ENCODE measurements at regions not wholly inside any gene's neighbourhood (a gene's known extent, or its start where the extent isn't known, plus 50 kb on each side); places are given as distances from the start of the nearest gene placed in this dataset.

GRCh38 chr16:6105115-6105514, 1007.5 kb upstream of the EEF2KMT start:
- no peak for DNase-seq

DNA sequence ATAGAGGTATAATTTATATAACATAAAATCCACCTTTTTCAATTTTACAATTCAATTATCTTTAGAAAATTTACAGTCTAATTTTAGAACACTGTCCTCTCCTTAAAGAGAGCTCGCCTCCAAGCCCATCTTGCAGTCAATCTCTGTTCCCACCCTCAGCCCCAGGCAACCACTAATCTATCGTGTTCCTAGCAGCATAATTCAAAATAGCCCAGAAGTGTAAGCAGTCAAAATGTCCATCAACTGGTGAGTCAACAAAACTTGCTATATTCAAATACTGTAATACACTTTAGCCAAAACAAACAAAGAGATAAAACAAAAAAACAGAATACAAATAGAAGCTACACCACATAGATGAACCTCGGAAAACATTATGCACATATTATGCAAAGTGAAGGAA, 1006.8 kb upstream of the EEF2KMT start:
- no peak for DNase-seq

DNA sequence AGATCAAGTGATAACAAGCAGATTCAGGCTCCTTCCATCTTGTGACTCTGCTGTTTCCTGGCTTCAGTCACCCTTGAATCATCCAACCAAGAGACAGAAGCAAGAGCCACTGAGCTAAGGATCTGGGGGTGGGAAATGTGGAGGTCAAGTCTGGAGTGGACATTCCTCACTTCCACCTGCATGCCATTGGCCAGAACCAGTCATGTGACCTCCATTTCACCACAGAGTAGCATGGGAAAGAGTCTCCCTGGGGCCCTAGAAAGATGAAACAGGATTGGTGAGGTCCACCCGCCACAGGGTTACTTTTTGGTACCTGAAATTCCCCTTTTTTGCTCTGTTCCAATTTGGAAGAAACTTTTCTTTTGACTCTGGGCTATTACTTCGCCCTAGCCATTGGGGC, 1006.0 kb upstream of the EEF2KMT start:
- DNase-seq: no peak

GRCh38 chr16:6099102-6099501, 1001.5 kb upstream of the EEF2KMT start:
- no peak for DNase-seq

DNA sequence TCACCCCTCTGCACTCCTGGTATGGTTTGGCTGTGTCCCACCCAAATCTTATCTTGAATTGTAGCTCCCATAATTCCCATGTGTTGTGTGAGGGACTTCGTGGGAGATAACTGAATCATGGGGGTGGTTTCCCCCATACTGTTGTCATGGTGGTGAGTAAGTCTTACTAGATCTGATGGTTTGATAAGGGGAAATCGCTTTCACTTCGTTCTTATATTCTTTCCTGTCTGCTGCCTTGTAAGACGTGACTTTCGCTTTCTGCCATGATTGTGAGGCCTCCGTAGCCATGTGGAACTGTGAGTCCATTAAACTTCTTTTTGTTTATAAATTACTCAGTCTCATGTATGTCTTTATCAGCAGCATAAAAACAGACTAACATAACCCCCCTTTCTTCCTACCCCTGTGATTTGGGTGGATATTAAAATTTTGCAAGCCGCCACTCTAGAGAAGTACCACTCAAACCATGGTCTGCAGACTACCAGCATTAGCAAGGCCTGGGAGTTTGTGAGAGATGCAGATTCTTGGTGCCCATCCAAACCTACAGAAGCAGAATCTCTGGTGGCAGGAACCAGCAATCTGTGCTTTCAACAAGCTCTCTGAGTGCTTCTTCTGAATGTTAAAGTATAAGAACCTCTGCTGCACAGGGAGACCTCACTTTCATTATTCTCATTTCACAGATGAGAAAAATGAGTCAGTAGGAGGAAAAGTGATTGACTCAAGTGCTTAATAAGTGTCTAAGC, 999.5 kb upstream of the EEF2KMT start:
- no peak for DNase-seq

DNA sequence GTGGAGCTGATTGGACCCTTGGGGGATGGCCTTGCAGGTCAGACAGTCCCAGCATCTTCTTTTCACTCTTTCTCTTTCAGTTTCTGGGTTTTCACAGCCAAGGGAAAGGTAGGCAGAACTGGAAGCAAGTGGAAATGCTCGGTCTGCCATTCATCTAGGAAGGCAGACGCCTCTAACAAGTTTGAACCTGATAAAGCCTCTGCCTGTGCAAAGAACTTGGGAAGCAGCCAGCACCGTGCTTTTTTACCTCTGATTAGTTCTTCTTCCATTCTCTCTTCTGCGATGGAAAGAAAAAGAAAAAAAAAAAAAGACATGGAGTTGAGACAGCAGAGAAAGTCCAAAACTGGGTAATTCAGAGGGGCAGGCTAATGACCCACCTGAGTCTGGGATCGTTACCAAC, 997.8 kb upstream of the EEF2KMT start:
- DNase-seq: no peak

GRCh38 chr16:6091021-6091420, 993.4 kb upstream of the EEF2KMT start:
- DNase-seq: no peak

DNA sequence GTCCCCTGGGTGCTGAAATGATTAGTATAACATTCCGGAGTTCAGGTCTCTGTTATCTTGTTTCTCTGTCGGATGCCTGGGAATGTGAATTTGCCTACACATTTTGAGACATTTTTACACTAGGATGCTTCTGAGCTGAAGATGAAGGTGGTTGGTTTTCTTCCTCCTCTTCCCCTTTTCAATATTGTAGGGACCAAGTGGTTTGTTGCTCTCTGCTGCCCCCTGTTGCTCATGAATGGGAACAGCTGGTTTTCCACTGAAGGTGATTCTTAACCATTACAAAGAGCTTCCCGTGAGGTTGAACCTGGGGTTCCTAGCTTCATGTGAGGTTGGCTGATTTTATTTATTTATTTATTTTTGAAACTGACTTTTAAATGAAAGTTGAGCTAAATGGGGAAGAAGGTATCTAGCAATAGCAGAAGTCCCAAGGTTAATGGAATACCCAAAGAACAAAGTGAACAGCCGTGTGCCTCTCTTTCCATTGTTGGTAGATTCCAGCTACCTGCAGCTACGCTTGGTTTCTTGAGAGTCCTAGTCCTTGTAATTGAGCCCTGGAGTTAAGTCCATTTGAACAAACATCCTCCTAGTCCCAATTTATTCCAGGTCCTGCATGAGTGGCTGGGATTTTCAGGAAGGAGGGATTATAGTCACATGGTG, 983.9 kb upstream of the EEF2KMT start:
- peak in 1 of 2 donors; percentile 0 for DNase-seq

DNA sequence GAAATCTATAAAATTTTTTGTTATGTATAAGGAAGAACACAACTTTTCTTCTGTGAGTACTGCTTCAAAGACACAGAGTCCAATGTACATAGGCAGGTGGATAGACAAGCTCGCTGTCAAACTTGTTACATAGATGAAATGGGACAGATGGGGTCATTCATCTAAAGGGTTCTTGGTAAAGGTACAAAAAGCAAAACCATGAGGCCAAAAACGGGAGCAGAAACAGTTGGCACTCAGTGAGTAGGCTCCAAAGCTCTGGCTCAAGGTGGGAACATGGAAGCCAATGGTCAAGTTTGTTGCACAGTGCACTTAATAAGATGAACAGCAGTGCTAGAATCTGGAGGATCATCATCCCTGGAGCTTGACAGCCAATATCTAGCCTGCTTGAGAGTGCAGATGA, 979.0 kb upstream of the EEF2KMT start:
- no peak for DNase-seq

DNA sequence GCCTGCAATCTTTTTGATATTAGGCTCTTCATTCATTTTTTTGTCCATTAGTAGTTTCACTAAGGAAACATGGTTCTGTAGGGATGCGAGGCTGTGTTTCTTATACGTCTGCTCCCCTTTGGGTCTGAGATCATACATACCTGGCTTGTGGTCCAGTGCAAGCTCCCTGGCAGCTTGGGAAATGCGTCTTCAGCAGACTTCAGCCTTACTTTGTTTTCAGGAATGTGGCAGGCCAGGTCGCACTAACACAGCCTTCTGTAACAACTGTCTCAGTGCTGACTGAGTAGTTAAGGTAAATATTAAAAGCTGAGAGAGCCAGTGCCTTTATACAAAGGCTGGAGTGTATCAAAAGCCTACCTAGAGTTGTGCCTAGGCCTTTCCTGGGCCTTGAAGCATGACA, 970.5 kb upstream of the EEF2KMT start:
- no peak for DNase-seq

- DNase-seq: no peak
Measured at GRCh38 chr16:6066652-6067051, 969.1 kb upstream of the EEF2KMT start.

GRCh38 chr16:6063526-6063925, 965.9 kb upstream of the EEF2KMT start:
- DNase-seq: no peak

GRCh38 chr16:6059671-6060070, 962.1 kb upstream of the EEF2KMT start:
- DNase-seq: no peak

DNA sequence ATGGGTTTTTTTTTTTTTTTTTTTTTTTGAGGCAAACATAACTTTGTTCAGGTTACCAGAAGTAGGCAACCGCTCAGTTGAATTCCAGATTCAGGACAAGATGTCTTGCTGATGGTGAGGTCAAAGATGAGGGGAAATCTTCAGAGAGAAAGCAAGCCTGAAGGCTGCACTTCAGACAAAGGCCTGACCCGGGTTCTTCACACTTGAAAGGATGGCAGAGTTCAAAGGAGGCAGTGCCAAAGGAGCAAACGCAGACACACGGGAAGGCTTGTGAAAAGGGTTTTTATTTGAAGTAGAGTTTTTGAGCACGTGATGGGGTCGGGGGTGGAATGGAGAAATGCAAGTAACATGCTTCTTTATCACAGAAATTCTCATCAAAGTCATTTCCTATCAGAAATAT, 960.2 kb upstream of the EEF2KMT start:
- DNase-seq: no peak

GRCh38 chr16:6048017-6048416, 950.4 kb upstream of the EEF2KMT start:
- DNase-seq: no peak

GRCh38 chr16:6047325-6047724, 949.7 kb upstream of the EEF2KMT start:
- DNase-seq: no peak

GRCh38 chr16:6038941-6039645, 941.5 kb upstream of the EEF2KMT start:
- no peak for DNase-seq

DNA sequence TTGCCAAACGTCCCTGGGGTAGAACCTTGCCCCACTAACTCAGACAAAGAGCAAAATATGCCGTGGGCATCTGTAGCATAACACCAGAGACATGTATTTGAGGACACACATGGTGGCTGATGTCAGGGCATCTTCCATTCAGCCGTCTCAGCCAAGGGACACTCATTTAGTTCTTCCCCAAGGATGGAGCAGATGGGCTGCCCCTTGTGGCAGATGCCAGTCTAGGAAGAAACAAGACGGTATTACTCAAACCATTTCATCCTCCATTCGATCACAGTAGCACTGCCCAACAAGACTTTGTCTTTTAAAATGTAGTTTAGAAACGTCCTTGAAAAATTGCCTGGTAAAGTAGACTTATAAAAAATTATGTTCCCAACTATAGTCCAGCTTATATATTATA, 937.6 kb upstream of the EEF2KMT start:
- no peak for DNase-seq

DNA sequence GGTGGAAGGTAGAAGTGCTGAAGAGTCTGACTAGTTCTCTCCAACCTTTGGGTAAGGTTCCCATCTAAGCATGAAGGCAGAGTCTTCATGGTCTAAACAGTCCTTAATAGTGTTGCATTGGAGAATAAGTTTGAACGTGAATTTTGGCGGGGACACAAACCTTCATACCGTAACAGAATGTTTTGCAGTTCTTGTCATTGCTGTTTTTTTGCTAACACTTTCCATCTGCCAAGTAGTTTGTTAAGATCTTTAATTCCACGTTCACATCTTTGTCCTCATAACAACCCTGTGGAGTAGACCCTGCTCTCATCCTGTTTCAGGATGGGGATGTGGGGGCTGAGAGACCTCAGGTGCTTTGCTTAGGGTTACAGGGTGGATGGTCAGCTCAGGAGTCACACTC, 936.9 kb upstream of the EEF2KMT start:
- DNase-seq: no peak

GRCh38 chr16:6032438-6032837, 934.8 kb upstream of the EEF2KMT start:
- DNase-seq: no peak

GRCh38 chr16:6031567-6031966, 934.0 kb upstream of the EEF2KMT start:
- no peak for DNase-seq

DNA sequence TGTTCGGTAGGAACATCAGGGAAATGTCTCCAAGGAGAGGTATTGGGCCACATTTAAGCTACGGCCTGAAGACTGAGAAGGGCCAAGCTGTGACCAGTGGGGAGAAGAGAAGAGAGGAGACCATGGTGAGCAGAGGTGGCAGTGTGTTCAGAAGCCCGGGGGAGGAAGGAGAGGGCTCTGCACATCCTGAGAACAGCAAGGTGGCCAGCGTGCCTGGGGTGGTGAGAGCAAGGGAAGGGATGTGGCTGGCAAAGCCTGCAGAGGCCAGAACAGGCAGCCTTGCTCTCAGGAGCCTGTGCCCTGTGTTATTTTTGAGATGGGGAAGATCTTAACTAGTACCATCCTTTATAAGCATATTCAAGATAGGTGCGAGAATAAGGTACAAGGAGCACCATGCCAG, 933.5 kb upstream of the EEF2KMT start:
- DNase-seq: no peak

DNA sequence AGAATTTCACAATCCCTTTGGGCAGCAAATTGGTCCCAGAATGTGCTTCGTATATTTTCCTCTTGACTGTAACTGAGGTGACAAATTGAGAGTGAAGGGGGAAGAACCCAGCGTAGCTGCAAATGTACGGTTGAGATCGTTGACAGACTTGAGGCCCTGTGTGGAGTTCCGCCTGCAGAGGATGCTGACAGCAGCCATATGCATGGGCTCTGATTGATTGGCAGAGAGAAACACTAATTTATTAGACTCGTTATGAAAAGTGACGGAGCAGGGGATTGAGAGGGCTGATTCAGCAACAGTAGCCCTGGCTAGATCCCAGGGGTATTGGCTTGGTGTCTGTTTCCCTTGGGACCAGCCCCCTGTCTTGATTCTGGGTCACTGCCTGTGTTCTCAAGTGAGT, 930.1 kb upstream of the EEF2KMT start:
- DNase-seq: no peak

DNA sequence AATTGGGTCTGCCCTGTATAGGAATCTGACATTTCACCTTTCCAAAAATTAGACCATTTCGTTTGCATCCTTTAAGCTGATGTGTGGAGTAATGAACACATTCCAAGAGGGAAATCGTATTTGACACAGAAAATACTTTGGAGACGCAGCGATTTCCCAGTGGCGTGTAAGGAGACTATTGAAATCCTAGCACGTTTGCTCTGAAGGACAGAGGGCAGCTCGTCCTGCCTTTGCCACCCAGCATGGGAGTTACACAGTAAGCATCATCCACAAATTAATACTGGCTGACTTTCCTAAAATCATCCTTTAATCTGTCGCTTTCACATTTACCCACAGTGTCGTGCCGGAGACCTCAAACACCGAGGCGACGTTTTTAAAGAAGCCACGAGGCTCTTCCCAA, 925.9 kb upstream of the EEF2KMT start:
- DNase-seq: no peak

All from bone marrow (tissue), 2 donors.